ENCODE measurements at regions not wholly inside any gene's neighbourhood (a gene's known extent, or its start where the extent isn't known, plus 50 kb on each side); places are given as distances from the start of the nearest gene placed in this dataset.

- no peak overlapping the region for H3K27ac Mint-ChIP-seq
- H3K27me3 Mint-ChIP-seq, result no peaks in the 10 kb centered on the region
- DNase-seq, result no peak
- H3K36me3 ChIP-seq (ENCODE audit: insufficient read depth, low read length), result peaks cover 47% of the 10 kb centered on the region
- H3K4me1 ChIP-seq (ENCODE audit: insufficient read depth, low read length), result no peaks in the 10 kb centered on the region
- H3K4me3 ChIP-seq (ENCODE audit: low read length), result no peak overlapping the region
- no peaks in the 10 kb centered on the region for H3K4me1 Mint-ChIP-seq
- no peaks in the 10 kb centered on the region for H3K9me3 Mint-ChIP-seq
- no peaks in the 10 kb centered on the region for H3K27me3 ChIP-seq (ENCODE audit: insufficient read depth, low read length, poor library complexity, severe bottlenecking)
- CTCF ChIA-PET, result interaction anchor here (1.0 to 3.3 kb wide), 7 partner anchors 9 to 75 kb away, joined by 3 to 16 read pairs (median 5); partner anchors contain the start of gene SYNE3
- H3K27ac ChIP-seq (ENCODE audit: low read depth, low read length), result no peak overlapping the region
- POLR2A ChIA-PET, result interaction anchor here (0.8 to 1.3 kb wide), 2 partner anchors 59 to 71 kb away, joined by 3 to 5 read pairs; no protein-coding TSS in a partner anchor
- no peaks in the 10 kb centered on the region for H3K9me3 ChIP-seq (ENCODE audit: low read length)
- H3K4me3 Mint-ChIP-seq, result no peak overlapping the region
- H3K36me3 Mint-ChIP-seq, result peaks cover 3 to 79% (median 9%) of the 10 kb centered on the region in 3 donors
Observed at GRCh38 chr14:95452176-95452892, 64.1 kb downstream of the SYNE3 start.

- H3K4me1 ChIP-seq (ENCODE audit: insufficient read depth, low read length), result no peaks in the 10 kb centered on the region
- H3K27ac Mint-ChIP-seq, result peak overlapping the region in 5 of 8 donors; percentile 31 to 91 (median 49)
- no peak overlapping the region for H3K4me3 Mint-ChIP-seq
- H3K4me1 Mint-ChIP-seq, result no peaks in the 10 kb centered on the region
- no peak overlapping the region for H3K27ac ChIP-seq (ENCODE audit: low read depth, low read length)
- H3K27me3 ChIP-seq (ENCODE audit: insufficient read depth, low read length, poor library complexity, severe bottlenecking), result no peaks in the 10 kb centered on the region
- no peaks in the 10 kb centered on the region for H3K9me3 Mint-ChIP-seq
- H3K36me3 Mint-ChIP-seq, result peaks cover 3 to 83% (median 8%) of the 10 kb centered on the region in 3 donors
- ChIA-PET CTCF (interaction anchor here (0.7 kb wide), 1 partner anchor 78 kb away, joined by 4 read pairs; no protein-coding TSS in a partner anchor), POLR2A (no interaction called here)
- H3K36me3 ChIP-seq (ENCODE audit: insufficient read depth, low read length), result peaks cover 36% of the 10 kb centered on the region
- peaks cover 0 to 2% of the 10 kb centered on the region in 2 donors for H3K27me3 Mint-ChIP-seq
- H3K9me3 ChIP-seq (ENCODE audit: low read length), result no peaks in the 10 kb centered on the region
- no peak overlapping the region for H3K4me3 ChIP-seq (ENCODE audit: low read length)
- no peak for DNase-seq
Observed at GRCh38 chr14:95449131-95449530, 67.3 kb downstream of the SYNE3 start.

GRCh38 chr14:95446470-95446869 is 70.0 kb downstream of the SYNE3 start:
- Histone ChIP-seq H3K36me3 (ENCODE audit: insufficient read depth, low read length) (peaks cover 22% of the 10 kb centered on the region), H3K4me1 (ENCODE audit: insufficient read depth, low read length) (peaks cover 5% of the 10 kb centered on the region), H3K4me3 (ENCODE audit: low read length) (no peak overlapping the region), H3K27ac (ENCODE audit: low read depth, low read length) (no peak overlapping the region), H3K9me3 (ENCODE audit: low read length) (no peaks in the 10 kb centered on the region), H3K27me3 (ENCODE audit: insufficient read depth, low read length, poor library complexity, severe bottlenecking) (no peaks in the 10 kb centered on the region)
- no peaks in the 10 kb centered on the region for H3K9me3 Mint-ChIP-seq
- H3K27me3 Mint-ChIP-seq, result peaks cover 0 to 2% of the 10 kb centered on the region in 2 donors
- POLR2A ChIA-PET, result no interaction called here
- H3K4me3 Mint-ChIP-seq, result no peak overlapping the region
- peaks cover 3 to 5% (median 4%) of the 10 kb centered on the region in 3 donors for H3K4me1 Mint-ChIP-seq
- peak overlapping the region in 3 of 8 donors; percentile 58 to 91 (median 70) for H3K27ac Mint-ChIP-seq
- no peak for DNase-seq
- H3K36me3 Mint-ChIP-seq, result peaks cover 3 to 86% (median 8%) of the 10 kb centered on the region in 3 donors
- CTCF ChIA-PET, result interaction anchor here (1.1 to 12.7 kb wide), 4 partner anchors 16 to 81 kb away, joined by 3 to 110 read pairs (median 22); no protein-coding TSS in a partner anchor

- POLR2A ChIA-PET, result no interaction called here
- H3K9me3 ChIP-seq (ENCODE audit: low read length), result no peaks in the 10 kb centered on the region
- peaks cover 3 to 85% (median 5%) of the 10 kb centered on the region in 3 donors for H3K36me3 Mint-ChIP-seq
- H3K4me1 ChIP-seq (ENCODE audit: insufficient read depth, low read length), result peaks cover 5% of the 10 kb centered on the region
- no peak overlapping the region for H3K4me3 ChIP-seq (ENCODE audit: low read length)
- peaks cover 21% of the 10 kb centered on the region for H3K36me3 ChIP-seq (ENCODE audit: insufficient read depth, low read length)
- H3K4me3 Mint-ChIP-seq, result no peak overlapping the region
- H3K27me3 Mint-ChIP-seq, result peaks cover 0 to 2% of the 10 kb centered on the region in 2 donors
- H3K27ac Mint-ChIP-seq, result peak overlapping the region in 3 of 8 donors; percentile 9 to 81 (median 40)
- DNase-seq, result no peak
- H3K27me3 ChIP-seq (ENCODE audit: insufficient read depth, low read length, poor library complexity, severe bottlenecking), result no peaks in the 10 kb centered on the region
- no peaks in the 10 kb centered on the region for H3K9me3 Mint-ChIP-seq
- CTCF ChIA-PET, result interaction anchor here (1.0 to 12.7 kb wide), 10 partner anchors 12 to 329 kb away, joined by 3 to 110 read pairs (median 5); partner anchors contain the start of gene GLRX5
- H3K27ac ChIP-seq (ENCODE audit: low read depth, low read length), result no peak overlapping the region
- peaks cover 3 to 5% (median 4%) of the 10 kb centered on the region in 3 donors for H3K4me1 Mint-ChIP-seq
Observed at GRCh38 chr14:95445676-95446075, 70.8 kb downstream of the SYNE3 start.

- CTCF ChIA-PET, result interaction anchor here (1.0 to 12.7 kb wide), 9 partner anchors 11 to 329 kb away, joined by 3 to 110 read pairs (median 5); partner anchors contain the start of gene GLRX5
- POLR2A ChIA-PET, result interaction anchor here (0.6 kb wide), 2 partner anchors 25 to 1296 kb away, joined by 4 to 6 read pairs; no protein-coding TSS in a partner anchor
- H3K36me3 ChIP-seq (ENCODE audit: insufficient read depth, low read length), result peaks cover 16% of the 10 kb centered on the region
- no peaks in the 10 kb centered on the region for H3K9me3 Mint-ChIP-seq
- H3K4me3 ChIP-seq (ENCODE audit: low read length), result no peak overlapping the region
- no peak for DNase-seq
- H3K27me3 ChIP-seq (ENCODE audit: insufficient read depth, low read length, poor library complexity, severe bottlenecking), result no peaks in the 10 kb centered on the region
- peaks cover 3 to 87% (median 5%) of the 10 kb centered on the region in 3 donors for H3K36me3 Mint-ChIP-seq
- no peak overlapping the region for H3K4me3 Mint-ChIP-seq
- H3K9me3 ChIP-seq (ENCODE audit: low read length), result no peaks in the 10 kb centered on the region
- peaks cover 0 to 2% of the 10 kb centered on the region in 2 donors for H3K27me3 Mint-ChIP-seq
- no peak overlapping the region for H3K27ac ChIP-seq (ENCODE audit: low read depth, low read length)
- peaks cover 5% of the 10 kb centered on the region for H3K4me1 ChIP-seq (ENCODE audit: insufficient read depth, low read length)
- H3K27ac Mint-ChIP-seq, result peak overlapping the region in 4 of 8 donors; percentile 9 to 81 (median 34)
- H3K4me1 Mint-ChIP-seq, result peaks cover 3 to 5% (median 4%) of the 10 kb centered on the region in 3 donors
Observed at GRCh38 chr14:95445161-95445560, 71.3 kb downstream of the SYNE3 start.

GRCh38 chr14:95444132-95445129 is 72.0 kb downstream of the SYNE3 start:
- no peaks in the 10 kb centered on the region for H3K9me3 ChIP-seq (ENCODE audit: low read length)
- H3K27ac ChIP-seq (ENCODE audit: low read depth, low read length), result no peak overlapping the region
- H3K4me1 Mint-ChIP-seq, result peaks cover 3 to 5% (median 4%) of the 10 kb centered on the region in 3 donors
- peaks cover 12% of the 10 kb centered on the region for H3K36me3 ChIP-seq (ENCODE audit: insufficient read depth, low read length)
- H3K4me3 Mint-ChIP-seq, result no peak overlapping the region
- H3K9me3 Mint-ChIP-seq, result no peaks in the 10 kb centered on the region
- CTCF ChIA-PET, result interaction anchor here (1.0 to 12.7 kb wide), 10 partner anchors 8 to 330 kb away, joined by 3 to 110 read pairs (median 5); partner anchors contain the start of gene GLRX5
- peak overlapping the region in 5 of 8 donors; percentile 23 to 81 (median 43) for H3K27ac Mint-ChIP-seq
- H3K27me3 ChIP-seq (ENCODE audit: insufficient read depth, low read length, poor library complexity, severe bottlenecking), result no peaks in the 10 kb centered on the region
- peaks cover 3 to 87% (median 5%) of the 10 kb centered on the region in 3 donors for H3K36me3 Mint-ChIP-seq
- POLR2A ChIA-PET, result interaction anchor here (0.6 kb wide), 2 partner anchors 26 to 1296 kb away, joined by 4 to 6 read pairs; no protein-coding TSS in a partner anchor
- DNase-seq, result no peak
- peaks cover 0 to 2% of the 10 kb centered on the region in 2 donors for H3K27me3 Mint-ChIP-seq
- peaks cover 5% of the 10 kb centered on the region for H3K4me1 ChIP-seq (ENCODE audit: insufficient read depth, low read length)
- no peak overlapping the region for H3K4me3 ChIP-seq (ENCODE audit: low read length)

- Histone ChIP-seq H3K27ac (ENCODE audit: low read depth, low read length) (no peak overlapping the region), H3K27me3 (ENCODE audit: insufficient read depth, low read length, poor library complexity, severe bottlenecking) (no peaks in the 10 kb centered on the region), H3K4me3 (ENCODE audit: low read length) (no peak overlapping the region), H3K36me3 (ENCODE audit: insufficient read depth, low read length) (peaks cover 12% of the 10 kb centered on the region), H3K4me1 (ENCODE audit: insufficient read depth, low read length) (peaks cover 5% of the 10 kb centered on the region), H3K9me3 (ENCODE audit: low read length) (no peaks in the 10 kb centered on the region)
- ChIA-PET POLR2A (no interaction called here), CTCF (interaction anchor here (0.7 to 12.7 kb wide), 21 partner anchors 9 to 101 kb away, joined by 3 to 110 read pairs (median 6); partner anchors contain the start of gene GLRX5)
- Mint-ChIP-seq H3K4me3 (no peak overlapping the region), H3K4me1 (peaks cover 3 to 5% (median 4%) of the 10 kb centered on the region in 3 donors), H3K9me3 (no peaks in the 10 kb centered on the region), H3K27ac (peak overlapping the region in 4 of 8 donors; percentile 17 to 85 (median 64)), H3K27me3 (peaks cover 0 to 2% of the 10 kb centered on the region in 2 donors), H3K36me3 (peaks cover 0 to 85% (median 2%) of the 10 kb centered on the region in 3 donors)
- peak; percentile 46 to 79 (median 58) for DNase-seq
Observed at GRCh38 chr14:95442633-95443021, 73.8 kb downstream of the SYNE3 start.
